ENCODE measurements at regions not wholly inside any gene's neighbourhood (a gene's known extent, or its start where the extent isn't known, plus 50 kb on each side); places are given as distances from the start of the nearest gene placed in this dataset.
"Not testable (repeated sequence)": the region's sequence is repeated elsewhere in the genome, so short reads cannot be mapped to it uniquely, and the experiment has no call there.

DNA sequence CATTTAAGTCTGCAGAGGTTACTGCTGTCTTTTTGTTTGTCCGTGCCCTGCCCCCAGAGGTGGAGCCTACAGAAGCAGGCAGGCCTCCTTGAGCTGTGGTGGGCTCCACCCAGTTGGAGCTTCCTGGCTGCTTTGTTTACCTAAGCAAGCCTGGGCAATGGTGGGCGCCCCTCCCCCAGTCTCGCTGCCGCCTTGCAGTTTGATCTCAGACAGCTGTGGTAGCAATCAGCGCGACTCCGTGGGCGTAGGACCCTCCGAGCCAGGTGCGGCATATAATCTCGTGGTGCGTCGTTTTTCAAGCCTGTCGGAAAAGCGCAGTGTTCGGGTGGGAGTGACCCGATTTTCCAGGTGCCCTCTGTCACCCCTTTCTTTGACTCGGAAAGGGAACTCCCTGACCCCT, 253.3 kb upstream of the PITX2 start:
- TF ChIP-seq, protein P1, sequence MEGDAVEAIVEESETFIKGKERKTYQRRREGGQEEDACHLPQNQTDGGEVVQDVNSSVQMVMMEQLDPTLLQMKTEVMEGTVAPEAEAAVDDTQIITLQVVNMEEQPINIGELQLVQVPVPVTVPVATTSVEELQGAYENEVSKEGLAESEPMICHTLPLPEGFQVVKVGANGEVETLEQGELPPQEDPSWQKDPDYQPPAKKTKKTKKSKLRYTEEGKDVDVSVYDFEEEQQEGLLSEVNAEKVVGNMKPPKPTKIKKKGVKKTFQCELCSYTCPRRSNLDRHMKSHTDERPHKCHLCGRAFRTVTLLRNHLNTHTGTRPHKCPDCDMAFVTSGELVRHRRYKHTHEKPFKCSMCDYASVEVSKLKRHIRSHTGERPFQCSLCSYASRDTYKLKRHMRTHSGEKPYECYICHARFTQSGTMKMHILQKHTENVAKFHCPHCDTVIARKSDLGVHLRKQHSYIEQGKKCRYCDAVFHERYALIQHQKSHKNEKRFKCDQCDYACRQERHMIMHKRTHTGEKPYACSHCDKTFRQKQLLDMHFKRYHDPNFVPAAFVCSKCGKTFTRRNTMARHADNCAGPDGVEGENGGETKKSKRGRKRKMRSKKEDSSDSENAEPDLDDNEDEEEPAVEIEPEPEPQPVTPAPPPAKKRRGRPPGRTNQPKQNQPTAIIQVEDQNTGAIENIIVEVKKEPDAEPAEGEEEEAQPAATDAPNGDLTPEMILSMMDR (IDR thresholded peaks at IDR 0.05; ENCODE audit: borderline replicate concordance, extremely low read depth, low read length, poor library complexity, severe bottlenecking), result not testable (repeated sequence)
- not testable (repeated sequence) for TF ChIP-seq EZH2 (IDR thresholded peaks at IDR 0.05; ENCODE audit: borderline replicate concordance, low read depth, low read length, severe bottlenecking)

Measured in DND-41 (cell line).